ENCODE measurements at regions not wholly inside any gene's neighbourhood (a gene's known extent, or its start where the extent isn't known, plus 50 kb on each side); places are given as distances from the start of the nearest gene placed in this dataset.

DNA sequence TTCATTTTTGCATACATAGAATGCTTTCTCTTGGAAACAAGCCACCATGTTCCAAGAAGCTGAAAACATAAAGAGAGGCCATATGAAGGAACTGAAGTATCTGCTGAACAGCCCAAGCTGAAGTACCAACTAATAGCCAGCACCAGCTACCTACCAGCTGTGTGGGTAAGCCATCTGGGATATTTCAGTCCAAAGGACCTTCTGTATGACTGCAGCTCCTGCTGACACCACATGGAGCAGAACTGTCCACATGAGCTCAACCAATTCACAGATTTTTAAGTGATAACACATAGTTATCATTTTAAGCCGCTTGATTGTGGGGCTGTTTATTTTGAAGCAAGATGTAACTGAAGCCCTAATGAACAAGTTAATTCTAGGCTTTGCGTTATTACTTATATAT, 621.1 kb upstream of the KLHL1 start:
- POLR2A ChIA-PET = no interaction called here
- Histone ChIP-seq H3K4me3 (ENCODE audit: low read depth in 2 of 2, low read length in 1 of 2) (no peak overlapping the region), H3K36me3 (replicated peaks in 1 of 2; ENCODE audit: control insufficient read depth in 1 of 2, insufficient read depth in 2 of 2, low read length in 1 of 2) (no peaks in the 10 kb centered on the region), H3K9me2 (no peaks in the 10 kb centered on the region; the same call in 1 of the 2 replicates), H3K27ac (ENCODE audit: low read depth in 2 of 2, low read length in 1 of 2) (no peak overlapping the region), H2AFZ (ENCODE audit: low read depth) (no peak overlapping the region), H4K20me1 (ENCODE audit: insufficient read depth) (no peaks in the 10 kb centered on the region), H3K9ac (no peak overlapping the region), H3K79me2 (ENCODE audit: insufficient read depth) (no peaks in the 10 kb centered on the region), H3K4me1 (ENCODE audit: control insufficient read depth in 1 of 2, insufficient read depth in 2 of 2, low read depth in 1 of 2, low read length in 1 of 2) (no peaks in the 10 kb centered on the region; a peak in 1 of 4 replicates), H3K27me3 (ENCODE audit: insufficient read depth) (no peaks in the 10 kb centered on the region), H3K9me3 (no peaks in the 10 kb centered on the region), H3F3A (replicated peaks; ENCODE audit: insufficient read depth) (no peaks in the 10 kb centered on the region), H3K4me2 (no peak overlapping the region)
- no peak for DNase-seq
- CTCF ChIA-PET = interaction anchor here (0.9 to 1.5 kb wide), 3 partner anchors 186 to 234 kb away, joined by 3 to 4 read pairs (median 3); no protein-coding TSS in a partner anchor
- no peak for TF ChIP-seq FOXJ3 (CRISPR knock-in tag; IDR thresholded peaks at IDR 0.05)
- TF ChIP-seq, protein P1, sequence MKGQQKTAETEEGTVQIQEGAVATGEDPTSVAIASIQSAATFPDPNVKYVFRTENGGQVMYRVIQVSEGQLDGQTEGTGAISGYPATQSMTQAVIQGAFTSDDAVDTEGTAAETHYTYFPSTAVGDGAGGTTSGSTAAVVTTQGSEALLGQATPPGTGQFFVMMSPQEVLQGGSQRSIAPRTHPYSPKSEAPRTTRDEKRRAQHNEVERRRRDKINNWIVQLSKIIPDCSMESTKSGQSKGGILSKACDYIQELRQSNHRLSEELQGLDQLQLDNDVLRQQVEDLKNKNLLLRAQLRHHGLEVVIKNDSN (IDR thresholded peaks at IDR 0.05; ENCODE audit: borderline replicate concordance, low read depth) = no peak
- TF ChIP-seq, protein P2, sequence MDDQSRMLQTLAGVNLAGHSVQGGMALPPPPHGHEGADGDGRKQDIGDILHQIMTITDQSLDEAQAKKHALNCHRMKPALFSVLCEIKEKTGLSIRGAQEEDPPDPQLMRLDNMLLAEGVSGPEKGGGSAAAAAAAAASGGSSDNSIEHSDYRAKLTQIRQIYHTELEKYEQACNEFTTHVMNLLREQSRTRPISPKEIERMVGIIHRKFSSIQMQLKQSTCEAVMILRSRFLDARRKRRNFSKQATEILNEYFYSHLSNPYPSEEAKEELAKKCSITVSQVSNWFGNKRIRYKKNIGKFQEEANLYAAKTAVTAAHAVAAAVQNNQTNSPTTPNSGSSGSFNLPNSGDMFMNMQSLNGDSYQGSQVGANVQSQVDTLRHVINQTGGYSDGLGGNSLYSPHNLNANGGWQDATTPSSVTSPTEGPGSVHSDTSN (IDR thresholded peaks at IDR 0.05) = no peak
- TF ChIP-seq EZH2phosphoT487 (IDR thresholded peaks at IDR 0.05; ENCODE audit: borderline replicate concordance, low read depth) = no peak
- TF ChIP-seq RXRA (IDR thresholded peaks at IDR 0.05; ENCODE audit: borderline replicate concordance, low read depth) = no peak
- TF ChIP-seq GATA2 (CRISPR knock-in tag; IDR thresholded peaks at IDR 0.05) = no peak
- no peak for TF ChIP-seq FOSL2 (IDR thresholded peaks at IDR 0.05; ENCODE audit: borderline replicate concordance, low read depth)
- TF ChIP-seq, protein P3, sequence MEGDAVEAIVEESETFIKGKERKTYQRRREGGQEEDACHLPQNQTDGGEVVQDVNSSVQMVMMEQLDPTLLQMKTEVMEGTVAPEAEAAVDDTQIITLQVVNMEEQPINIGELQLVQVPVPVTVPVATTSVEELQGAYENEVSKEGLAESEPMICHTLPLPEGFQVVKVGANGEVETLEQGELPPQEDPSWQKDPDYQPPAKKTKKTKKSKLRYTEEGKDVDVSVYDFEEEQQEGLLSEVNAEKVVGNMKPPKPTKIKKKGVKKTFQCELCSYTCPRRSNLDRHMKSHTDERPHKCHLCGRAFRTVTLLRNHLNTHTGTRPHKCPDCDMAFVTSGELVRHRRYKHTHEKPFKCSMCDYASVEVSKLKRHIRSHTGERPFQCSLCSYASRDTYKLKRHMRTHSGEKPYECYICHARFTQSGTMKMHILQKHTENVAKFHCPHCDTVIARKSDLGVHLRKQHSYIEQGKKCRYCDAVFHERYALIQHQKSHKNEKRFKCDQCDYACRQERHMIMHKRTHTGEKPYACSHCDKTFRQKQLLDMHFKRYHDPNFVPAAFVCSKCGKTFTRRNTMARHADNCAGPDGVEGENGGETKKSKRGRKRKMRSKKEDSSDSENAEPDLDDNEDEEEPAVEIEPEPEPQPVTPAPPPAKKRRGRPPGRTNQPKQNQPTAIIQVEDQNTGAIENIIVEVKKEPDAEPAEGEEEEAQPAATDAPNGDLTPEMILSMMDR (IDR thresholded peaks at IDR 0.05) = no peak
- no peak for TF ChIP-seq POLR2AphosphoS5 (IDR thresholded peaks at IDR 0.05; ENCODE audit: low read depth, low read length)
- no peak for TF ChIP-seq FOXM1 (IDR thresholded peaks at IDR 0.05; ENCODE audit: low read depth)
- TF ChIP-seq JUND (IDR thresholded peaks at IDR 0.05) = no peak
- no peak for TF ChIP-seq ELF1 (IDR thresholded peaks at IDR 0.05)
- WGBS (ENCODE audit: low lambda C conversion rate) = 66% methylated on average over 2 of the region's 2 CpGs

DNA sequence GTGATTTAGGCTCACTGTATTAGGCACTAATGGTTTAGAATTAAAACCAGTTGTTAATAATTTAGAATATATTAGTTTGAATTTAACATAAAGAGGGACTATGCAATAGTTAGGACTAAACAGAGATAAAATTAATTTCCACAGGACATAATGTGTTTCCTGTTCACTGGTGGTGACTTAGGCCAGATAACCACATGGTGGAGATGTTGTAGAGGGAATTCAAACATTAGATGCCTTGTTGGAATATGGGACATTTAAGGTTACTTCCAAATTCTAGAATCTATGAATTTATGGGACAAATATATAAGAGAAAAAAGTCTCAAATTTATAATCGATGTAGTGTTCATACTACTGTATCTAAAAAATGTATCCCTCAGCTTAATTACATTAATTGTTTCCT, 615.5 kb upstream of the KLHL1 start:
- 27% methylated on average over 1 of the region's 1 CpG for WGBS (ENCODE audit: low lambda C conversion rate)

More for the DNA sequence above, 615.5 kb upstream of the KLHL1 start:
- no peak overlapping the region for H2AFZ ChIP-seq (ENCODE audit: low read depth)
- H4K20me1 ChIP-seq (ENCODE audit: insufficient read depth) = no peaks in the 10 kb centered on the region
- no peaks in the 10 kb centered on the region for H3F3A ChIP-seq (replicated peaks; ENCODE audit: insufficient read depth)
- H3K4me2 ChIP-seq = no peak overlapping the region
- no peak overlapping the region for H3K9ac ChIP-seq
- peak; percentile 87 for TF ChIP-seq RAD21 (IDR thresholded peaks at IDR 0.05; ENCODE audit: low read length)
- TF ChIP-seq, protein P4, sequence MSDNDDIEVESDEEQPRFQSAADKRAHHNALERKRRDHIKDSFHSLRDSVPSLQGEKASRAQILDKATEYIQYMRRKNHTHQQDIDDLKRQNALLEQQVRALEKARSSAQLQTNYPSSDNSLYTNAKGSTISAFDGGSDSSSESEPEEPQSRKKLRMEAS (IDR thresholded peaks at IDR 0.05; ENCODE audit: low read depth) = no peak
- peak; percentile 55 for TF ChIP-seq SMC3 (IDR thresholded peaks at IDR 0.05; ENCODE audit: low read depth, low read length)
- TF ChIP-seq, protein P3 (IDR thresholded peaks at IDR 0.05) = peak; percentile 68
- H3K4me3 ChIP-seq (ENCODE audit: low read depth in 2 of 2, low read length in 1 of 2) = no peak overlapping the region
- H3K79me2 ChIP-seq (ENCODE audit: insufficient read depth) = no peaks in the 10 kb centered on the region
- H3K9me2 ChIP-seq = no peaks in the 10 kb centered on the region; the same call in 1 of the 2 replicates
- no peaks in the 10 kb centered on the region for H3K36me3 ChIP-seq (replicated peaks in 1 of 2; ENCODE audit: control insufficient read depth in 1 of 2, insufficient read depth in 2 of 2, low read length in 1 of 2)
- H3K27me3 ChIP-seq (ENCODE audit: insufficient read depth) = no peaks in the 10 kb centered on the region
- CTCF ChIA-PET = interaction anchor here (0.5 to 2.3 kb wide), 10 partner anchors 121 to 1972 kb away, joined by 3 to 7 read pairs (median 4); no protein-coding TSS in a partner anchor
- no peaks in the 10 kb centered on the region; a peak in 1 of 4 replicates for H3K4me1 ChIP-seq (ENCODE audit: control insufficient read depth in 1 of 2, insufficient read depth in 2 of 2, low read depth in 1 of 2, low read length in 1 of 2)
- DNase-seq = peak; percentile 34
- H3K9me3 ChIP-seq = no peaks in the 10 kb centered on the region
- H3K27ac ChIP-seq (ENCODE audit: low read depth in 2 of 2, low read length in 1 of 2) = no peak overlapping the region
- POLR2A ChIA-PET = no interaction called here
